ENCODE measurements at regions not wholly inside any gene's neighbourhood (a gene's known extent, or its start where the extent isn't known, plus 50 kb on each side); places are given as distances from the start of the nearest gene placed in this dataset.

- Histone ChIP-seq H3K4me3 (ENCODE audit: low read depth, low read length, poor library complexity, severe bottlenecking) (no peak overlapping the region), H3K9me2 (ENCODE audit: low read depth, low read length) (no peaks in the 10 kb centered on the region), H3K9me3 (ENCODE audit: low read length) (0 out of 2 replicates have a peak, but pooled peaks cover 3% of the 10 kb centered on the region), H2AFZ (ENCODE audit: low read length) (no peak overlapping the region), H4K20me1 (ENCODE audit: insufficient read depth, low read length) (no peaks in the 10 kb centered on the region), H3K36me3 (ENCODE audit: insufficient read depth, low read length) (no peaks in the 10 kb centered on the region), H3K27me3 (ENCODE audit: insufficient read depth, low read length) (no peaks in the 10 kb centered on the region), H3K27ac (ENCODE audit: low read depth, low read length, poor library complexity, severe bottlenecking) (no peak overlapping the region), H3K9ac (ENCODE audit: low read length) (no peak overlapping the region), H3F3A (ENCODE audit: insufficient read depth, low read length) (no peaks in the 10 kb centered on the region), H3K4me1 (ENCODE audit: insufficient read depth, low read length, severe bottlenecking) (no peaks in the 10 kb centered on the region), H3K79me2 (ENCODE audit: insufficient read depth, low read length) (no peaks in the 10 kb centered on the region), H3K4me2 (ENCODE audit: low read length) (no peak overlapping the region)
- no peak for TF ChIP-seq EZH2 (IDR thresholded peaks at IDR 0.05; ENCODE audit: borderline replicate concordance, low read length)
- no peak for TF ChIP-seq CTCF (IDR thresholded peaks at IDR 0.05; ENCODE audit: low read length)
These were observed 74.8 kb upstream of the SIRPA start for GRCh38 chr20:1820138-1821079.

GRCh38 chr20:1819311-1820137 is 75.7 kb upstream of the SIRPA start:
- no peak overlapping the region for H2AFZ ChIP-seq (ENCODE audit: low read length)
- H3K36me3 ChIP-seq (ENCODE audit: insufficient read depth, low read length) = no peaks in the 10 kb centered on the region
- H3K4me1 ChIP-seq (ENCODE audit: insufficient read depth, low read length, severe bottlenecking) = no peaks in the 10 kb centered on the region
- H3K9ac ChIP-seq (ENCODE audit: low read length) = no peak overlapping the region
- no peaks in the 10 kb centered on the region for H3K79me2 ChIP-seq (ENCODE audit: insufficient read depth, low read length)
- H3K9me3 ChIP-seq (ENCODE audit: low read length) = 0 out of 2 replicates have a peak, but pooled peaks cover 3% of the 10 kb centered on the region
- H3K27ac ChIP-seq (ENCODE audit: low read depth, low read length, poor library complexity, severe bottlenecking) = no peak overlapping the region
- H3K4me2 ChIP-seq (ENCODE audit: low read length) = no peak overlapping the region
- no peaks in the 10 kb centered on the region for H3K27me3 ChIP-seq (ENCODE audit: insufficient read depth, low read length)
- no peak overlapping the region for H3K4me3 ChIP-seq (ENCODE audit: low read depth, low read length, poor library complexity, severe bottlenecking)
- H3K9me2 ChIP-seq (ENCODE audit: low read depth, low read length) = no peaks in the 10 kb centered on the region
- no peaks in the 10 kb centered on the region for H4K20me1 ChIP-seq (ENCODE audit: insufficient read depth, low read length)
- no peaks in the 10 kb centered on the region for H3F3A ChIP-seq (ENCODE audit: insufficient read depth, low read length)
- no peak for TF ChIP-seq EZH2 (IDR thresholded peaks at IDR 0.05; ENCODE audit: borderline replicate concordance, low read length)

GRCh38 chr20:1818895-1819294 is 76.3 kb upstream of the SIRPA start:
- H3K27me3 ChIP-seq (ENCODE audit: insufficient read depth, low read length) = no peaks in the 10 kb centered on the region
- H3K9ac ChIP-seq (ENCODE audit: low read length) = no peak overlapping the region
- H3K36me3 ChIP-seq (ENCODE audit: insufficient read depth, low read length) = no peaks in the 10 kb centered on the region
- H3K4me1 ChIP-seq (ENCODE audit: insufficient read depth, low read length, severe bottlenecking) = no peaks in the 10 kb centered on the region
- no peak overlapping the region for H3K27ac ChIP-seq (ENCODE audit: low read depth, low read length, poor library complexity, severe bottlenecking)
- no peaks in the 10 kb centered on the region for H3K9me2 ChIP-seq (ENCODE audit: low read depth, low read length)
- H3K4me2 ChIP-seq (ENCODE audit: low read length) = no peak overlapping the region
- no peak overlapping the region for H2AFZ ChIP-seq (ENCODE audit: low read length)
- no peaks in the 10 kb centered on the region for H3F3A ChIP-seq (ENCODE audit: insufficient read depth, low read length)
- TF ChIP-seq CTCF (IDR thresholded peaks at IDR 0.05; ENCODE audit: low read length) = no peak
- TF ChIP-seq EZH2 (IDR thresholded peaks at IDR 0.05; ENCODE audit: borderline replicate concordance, low read length) = no peak
- no peaks in the 10 kb centered on the region for H3K79me2 ChIP-seq (ENCODE audit: insufficient read depth, low read length)
- H3K9me3 ChIP-seq (ENCODE audit: low read length) = 0 out of 2 replicates have a peak, but pooled peaks cover 3% of the 10 kb centered on the region
- H3K4me3 ChIP-seq (ENCODE audit: low read depth, low read length, poor library complexity, severe bottlenecking) = no peak overlapping the region
- no peaks in the 10 kb centered on the region for H4K20me1 ChIP-seq (ENCODE audit: insufficient read depth, low read length)

Measured in OCI-LY1 (cell line).